WERI-Rb-1 (cell line): ENCODE measurements at regions not wholly inside any gene's neighbourhood (a gene's known extent, or its start where the extent isn't known, plus 50 kb on each side); places are given as distances from the start of the nearest gene placed in this dataset.
"Not testable (repeated sequence)": the region's sequence is repeated elsewhere in the genome, so short reads cannot be mapped to it uniquely, and the experiment has no call there.

Source experiments
- DNase-seq: peaks from one replicate; pipeline ENCODE4 v3.0.0-alpha.2; 2020
- H3K27ac ChIP-seq: fragments of 250-450 bp; sonication (Bioruptor Pico); 2 replicates; pipeline ENCODE4 v1.5.1; 2020; ENCODE audit warnings: mild to moderate bottlenecking, moderate library complexity
- H3K27me3 ChIP-seq: fragments of 250-450 bp; sonication (Bioruptor Pico); 2 replicates; pipeline ENCODE4 v1.5.1; 2021; ENCODE audit warnings: mild to moderate bottlenecking, low read depth, moderate library complexity; ENCODE audit not compliant: insufficient read depth, severe bottlenecking
- H3K36me3 ChIP-seq: fragments of 250-450 bp; sonication (Bioruptor Pico); 2 replicates; pipeline ENCODE4 v1.5.1; 2020; ENCODE audit warnings: mild to moderate bottlenecking, moderate library complexity
- H3K4me3 ChIP-seq: 2 replicates; pipeline ENCODE4 v1.5.1; 2011; ENCODE audit warnings: low read depth, mild to moderate bottlenecking, control low read depth, low read length
- H3K9me3 ChIP-seq: fragments of 250-450 bp; sonication (Bioruptor Pico); 2 replicates; pipeline ENCODE4 v1.5.1; 2021; ENCODE audit warnings: mild to moderate bottlenecking, moderate library complexity; ENCODE audit not compliant: severe bottlenecking
- TF ChIP-seq, protein P1 (sequence below): IDR thresholded peaks from 2 replicates; pipeline ENCODE4 v1.5.1; 2011; ENCODE audit warnings: low read depth, mild to moderate bottlenecking, control low read depth, inconsistent platforms, low read length

DNA sequence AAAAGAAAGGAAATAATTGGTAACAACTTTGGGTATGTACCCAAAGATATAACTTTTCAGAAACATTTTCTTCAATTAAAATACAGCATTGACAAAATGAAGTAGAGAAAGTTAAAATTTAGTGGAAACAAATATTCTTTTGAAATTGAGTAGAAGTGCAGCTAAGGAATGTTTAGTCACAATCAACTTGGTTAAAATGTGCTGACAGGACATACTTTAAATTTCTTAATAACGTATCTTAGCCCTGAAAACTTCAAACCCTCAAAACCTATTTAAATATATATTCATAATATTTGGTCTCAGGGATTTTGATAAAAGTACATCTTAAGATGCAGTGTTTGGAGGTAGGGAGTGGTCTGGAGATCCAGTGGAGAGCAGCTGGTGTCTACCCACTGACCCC, 240.8 kb downstream of the DKK2 start:
- TF ChIP-seq, protein P1, sequence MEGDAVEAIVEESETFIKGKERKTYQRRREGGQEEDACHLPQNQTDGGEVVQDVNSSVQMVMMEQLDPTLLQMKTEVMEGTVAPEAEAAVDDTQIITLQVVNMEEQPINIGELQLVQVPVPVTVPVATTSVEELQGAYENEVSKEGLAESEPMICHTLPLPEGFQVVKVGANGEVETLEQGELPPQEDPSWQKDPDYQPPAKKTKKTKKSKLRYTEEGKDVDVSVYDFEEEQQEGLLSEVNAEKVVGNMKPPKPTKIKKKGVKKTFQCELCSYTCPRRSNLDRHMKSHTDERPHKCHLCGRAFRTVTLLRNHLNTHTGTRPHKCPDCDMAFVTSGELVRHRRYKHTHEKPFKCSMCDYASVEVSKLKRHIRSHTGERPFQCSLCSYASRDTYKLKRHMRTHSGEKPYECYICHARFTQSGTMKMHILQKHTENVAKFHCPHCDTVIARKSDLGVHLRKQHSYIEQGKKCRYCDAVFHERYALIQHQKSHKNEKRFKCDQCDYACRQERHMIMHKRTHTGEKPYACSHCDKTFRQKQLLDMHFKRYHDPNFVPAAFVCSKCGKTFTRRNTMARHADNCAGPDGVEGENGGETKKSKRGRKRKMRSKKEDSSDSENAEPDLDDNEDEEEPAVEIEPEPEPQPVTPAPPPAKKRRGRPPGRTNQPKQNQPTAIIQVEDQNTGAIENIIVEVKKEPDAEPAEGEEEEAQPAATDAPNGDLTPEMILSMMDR = no peak
- DNase-seq = no peak
- Histone ChIP-seq H3K27me3 (no peaks in the 10 kb centered on the region), H3K9me3 (no peaks in the 10 kb centered on the region), H3K36me3 (no peaks in the 10 kb centered on the region), H3K4me3 (no peak overlapping the region), H3K27ac (no peak overlapping the region)

DNA sequence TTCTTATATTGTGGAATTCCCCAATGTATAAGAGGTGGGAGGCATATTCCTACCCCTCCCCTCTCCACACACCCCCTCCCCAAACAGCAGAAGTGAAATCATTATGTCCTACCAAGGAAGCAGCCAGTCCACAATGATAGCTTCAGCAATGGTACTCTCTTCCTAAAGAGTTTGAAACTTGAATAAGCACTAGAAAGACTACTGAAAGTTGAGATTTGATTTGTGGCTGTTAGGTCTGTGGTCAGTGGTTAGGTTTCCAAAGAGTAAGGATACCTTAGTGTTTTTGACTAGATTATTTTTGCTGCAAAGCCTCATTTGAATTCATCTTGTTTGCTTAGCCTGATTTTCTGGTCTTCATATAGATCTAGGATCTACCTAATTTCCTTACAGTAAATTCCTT, 242.2 kb downstream of the DKK2 start:
- H3K27me3 ChIP-seq = no peaks in the 10 kb centered on the region
- H3K9me3 ChIP-seq = no peaks in the 10 kb centered on the region
- TF ChIP-seq, protein P1 = no peak
- H3K4me3 ChIP-seq = no peak overlapping the region
- no peaks in the 10 kb centered on the region for H3K36me3 ChIP-seq
- DNase-seq = no peak
- no peak overlapping the region for H3K27ac ChIP-seq

DNA sequence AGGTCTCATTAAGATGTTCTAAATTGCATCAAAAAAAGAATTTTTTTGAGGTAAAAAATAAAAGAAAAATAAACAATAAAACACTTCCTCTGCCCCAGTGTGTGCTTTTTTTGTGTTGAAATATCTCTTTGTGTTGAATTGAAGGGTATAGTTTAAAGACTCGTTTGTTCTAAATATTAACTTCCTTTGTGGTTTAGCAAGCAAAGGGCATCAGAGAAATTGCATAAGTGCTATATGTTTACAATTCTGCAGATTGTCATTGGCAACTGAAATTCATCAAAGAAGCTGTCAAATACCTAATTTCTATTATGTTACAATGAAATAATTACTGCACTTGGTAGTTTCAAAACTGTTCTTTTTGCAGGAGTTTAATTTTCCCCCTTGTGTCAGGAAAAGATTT, 260.5 kb downstream of the DKK2 start:
- Histone ChIP-seq H3K36me3 (no peaks in the 10 kb centered on the region), H3K27ac (no peak overlapping the region), H3K27me3 (no peaks in the 10 kb centered on the region), H3K4me3 (no peak overlapping the region), H3K9me3 (no peaks in the 10 kb centered on the region)
- DNase-seq = no peak
- TF ChIP-seq, protein P1 = no peak

DNA sequence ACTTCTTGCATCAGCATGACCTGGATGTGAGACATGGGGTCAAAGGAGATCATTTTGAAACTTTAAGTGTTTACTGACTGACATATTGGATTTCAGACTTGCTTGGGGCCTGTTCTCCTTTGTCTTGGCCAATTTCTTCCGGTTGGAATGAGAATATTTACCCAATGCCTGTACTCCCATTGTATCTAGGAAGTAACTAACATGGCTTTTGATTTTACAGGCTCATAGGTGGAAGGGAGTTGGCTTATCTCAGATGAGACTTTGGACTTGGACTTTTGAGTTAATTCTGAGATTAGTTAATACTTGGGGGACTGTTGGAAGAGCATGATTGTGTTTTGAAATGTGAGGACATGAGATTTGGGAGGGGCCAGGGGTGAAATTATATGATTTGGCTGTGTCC, 262.1 kb downstream of the DKK2 start:
- H3K36me3 ChIP-seq, H3K9me3 ChIP-seq, DNase-seq, H3K27ac ChIP-seq, H3K4me3 ChIP-seq, H3K27me3 ChIP-seq: not testable (repeated sequence)

DNA sequence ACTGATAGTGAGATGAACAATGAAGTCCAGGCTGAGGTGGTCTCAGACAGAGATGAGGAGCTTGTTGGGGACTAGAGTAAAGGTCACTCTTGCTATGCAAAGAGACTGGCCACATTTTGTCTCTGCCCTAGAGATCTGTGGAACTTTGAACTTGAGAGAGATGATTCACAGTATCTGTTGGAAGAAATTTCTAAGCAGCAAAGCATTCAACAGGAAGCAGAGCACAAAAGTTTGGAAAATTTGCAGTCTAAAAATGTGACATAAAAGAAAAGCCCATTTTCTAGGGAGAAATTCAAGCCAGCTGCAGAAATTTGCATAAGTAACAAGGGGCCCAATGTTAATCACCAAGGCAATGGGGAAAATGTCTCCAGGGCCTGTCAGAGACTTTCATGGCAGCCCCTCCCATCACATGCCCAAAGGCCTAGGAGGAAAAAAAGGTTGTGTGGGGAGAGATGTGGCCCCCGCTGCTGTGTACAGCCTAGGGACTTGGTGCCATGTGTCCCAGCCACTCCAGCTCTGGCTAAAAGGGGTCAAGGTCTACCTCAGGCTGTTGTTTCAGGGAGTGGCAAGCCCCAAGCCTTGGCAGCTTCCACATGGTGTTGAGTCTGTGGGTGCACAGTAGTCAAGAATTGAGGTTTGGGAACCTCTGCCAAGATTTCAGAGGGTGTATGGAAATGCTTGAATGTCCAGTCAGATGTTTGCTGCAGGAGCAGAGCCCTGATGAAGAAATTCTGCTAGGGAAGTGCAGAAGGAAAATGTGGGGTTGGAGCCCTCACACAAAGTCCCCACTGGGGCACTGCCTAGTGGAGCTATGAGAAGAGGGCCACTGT, 262.8 kb downstream of the DKK2 start:
- DNase-seq = no peak
- Histone ChIP-seq H3K27ac (no peak overlapping the region), H3K4me3 (no peak overlapping the region), H3K27me3 (no peaks in the 10 kb centered on the region), H3K9me3 (no peaks in the 10 kb centered on the region), H3K36me3 (no peaks in the 10 kb centered on the region)
- TF ChIP-seq, protein P1 = no peak

DNA sequence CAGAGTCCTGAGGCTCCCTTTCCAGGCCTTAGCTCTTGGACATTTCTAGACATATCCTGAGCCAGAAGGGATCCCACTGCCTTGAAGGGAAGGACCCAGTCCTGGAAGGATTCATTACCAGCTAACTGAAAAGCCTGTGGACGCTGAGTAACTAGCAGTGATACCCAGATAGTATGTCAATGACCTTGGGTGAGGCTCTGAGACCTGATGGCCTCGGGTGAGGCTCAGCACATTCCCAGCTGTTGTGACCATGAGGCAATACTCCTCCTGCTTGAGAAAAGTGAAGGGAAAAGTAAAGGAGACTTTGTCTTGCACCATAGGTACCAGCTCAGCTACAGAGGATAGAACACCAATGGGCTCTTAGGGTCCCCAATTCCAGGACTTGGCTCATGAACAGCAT, 268.1 kb downstream of the DKK2 start:
- TF ChIP-seq, protein P1 = no peak
- DNase-seq = no peak
- H3K36me3 ChIP-seq = no peaks in the 10 kb centered on the region
- H3K27me3 ChIP-seq = no peaks in the 10 kb centered on the region
- H3K27ac ChIP-seq = no peak overlapping the region
- H3K4me3 ChIP-seq = no peak overlapping the region
- H3K9me3 ChIP-seq = no peaks in the 10 kb centered on the region
